A673 (cell line): ENCODE measurements at regions not wholly inside any gene's neighbourhood (a gene's known extent, or its start where the extent isn't known, plus 50 kb on each side); places are given as distances from the start of the nearest gene placed in this dataset.

Experiments used
- BruUV-seq: library from RNA; stranded (reverse); fragments of 400-500 nt; replicated peaks from 2 replicates; lab custom pipeline; 2021; lab: Mats Ljungman, UMichigan
- CTCF ChIA-PET: fragments of 300-600 bp; sonication (Branson Sonifier 250); formaldehyde crosslinking; loops from one replicate; lab custom pipeline; 2022; ENCODE audit warnings: antibody characterized with exemption; lab: Charles Lee
- POLR2A ChIA-PET: fragments of 300-600 bp; sonication (Branson Sonifier 250); formaldehyde crosslinking; loops from one replicate; lab custom pipeline; 2022; ENCODE audit warnings: antibody characterized with exemption; ENCODE audit not compliant: low non-redundant PET; lab: Charles Lee
- DNase-seq: peaks from one replicate; pipeline ENCODE4 v3.0.0-alpha.2; 2015; ENCODE audit warnings: low spot score
- H3K27ac ChIP-seq: fragments of 200-600 bp; sonication (generic); 2 replicates; pipeline ENCODE4 v1.5.1; 2016; ENCODE audit warnings: mixed run types, low read depth, mild to moderate bottlenecking, mixed read lengths, antibody characterized with exemption, low read length; ENCODE audit not compliant: poor library complexity, severe bottlenecking
- H3K27me3 ChIP-seq: fragments of 200-600 bp; sonication (generic); replicated peaks from 2 replicates; pipeline ENCODE4 v1.6.1; 2017; ENCODE audit warnings: mixed run types, low read depth, mild to moderate bottlenecking, mixed read lengths, antibody characterized with exemption, low read length; ENCODE audit not compliant: insufficient read depth, poor library complexity
- H3K36me3 ChIP-seq: fragments of 200-600 bp; sonication (generic); 2 replicates; pipeline ENCODE4 v1.6.1; 2016; ENCODE audit warnings: mixed run types, mild to moderate bottlenecking, mixed read lengths, antibody characterized with exemption, low read length; ENCODE audit not compliant: insufficient read depth, poor library complexity, severe bottlenecking
- H3K4me1 ChIP-seq: fragments of 200-600 bp; sonication (generic); 2 replicates; pipeline ENCODE4 v1.6.1; 2017; ENCODE audit warnings: mixed run types, mild to moderate bottlenecking, mixed read lengths, antibody characterized with exemption, low read length; ENCODE audit not compliant: insufficient read depth, poor library complexity, severe bottlenecking
- H3K4me3 ChIP-seq: fragments of 200-600 bp; sonication (generic); 2 replicates; pipeline ENCODE4 v1.5.1; 2016; ENCODE audit warnings: low read depth, mixed run types, mild to moderate bottlenecking, mixed read lengths, low read length; ENCODE audit not compliant: poor library complexity, severe bottlenecking
- H3K9me3 ChIP-seq: fragments of 200-600 bp; sonication (generic); 2 replicates; pipeline ENCODE4 v1.6.1; 2016; ENCODE audit warnings: mixed run types, low read depth, mild to moderate bottlenecking, mixed read lengths, antibody characterized with exemption, low read length; ENCODE audit not compliant: poor library complexity, severe bottlenecking
- CTCF ChIP-seq: fragments of 300-800, 200-600 bp; sonication (generic); conservative IDR thresholded peaks from 2 replicates; pipeline ENCODE4 v1.5.1; 2017; ENCODE audit warnings: low read depth, mild to moderate bottlenecking, antibody characterized with exemption, low read length, moderate library complexity, mixed read lengths
- EZH2 ChIP-seq: fragments of 200-600 bp; sonication (generic); IDR thresholded peaks from 2 replicates; pipeline ENCODE4 v1.6.1; 2017; ENCODE audit warnings: borderline replicate concordance, low read depth, mild to moderate bottlenecking, mixed read lengths, antibody characterized with exemption, low read length; ENCODE audit not compliant: poor library complexity, severe bottlenecking
- intact Hi-C: fragments of 100-400 bp; cut with micrococcal nuclease; formaldehyde crosslinking; loops from one replicate; pipeline ENCODE4 v1.10.0; 2022; ENCODE audit not compliant: unreplicated experiment

GRCh38 chrX:13208281-13208935 is 111.4 kb downstream of the ATXN3L start:
- Histone ChIP-seq H3K27ac (no peak overlapping the region), H3K36me3 (no peaks in the 10 kb centered on the region), H3K4me3 (no peak overlapping the region), H3K27me3 (no peaks in the 10 kb centered on the region), H3K4me1 (no peaks in the 10 kb centered on the region), H3K9me3 (no peaks in the 10 kb centered on the region)
- intact Hi-C loops: no loop called here
- BruUV-seq: no TSS peak
- no peak for TF ChIP-seq EZH2
- no peak for TF ChIP-seq CTCF
- no peak for DNase-seq
- CTCF ChIA-PET: no interaction called here
- POLR2A ChIA-PET: no interaction called here

- no peaks in the 10 kb centered on the region for H3K27me3 ChIP-seq
- intact Hi-C loops: no loop called here
- DNase-seq: no peak
- no peaks in the 10 kb centered on the region for H3K9me3 ChIP-seq
- no peaks in the 10 kb centered on the region for H3K36me3 ChIP-seq
- no peak overlapping the region for H3K27ac ChIP-seq
- no TSS peak for BruUV-seq
- no peak overlapping the region for H3K4me3 ChIP-seq
- CTCF ChIA-PET: no interaction called here
- TF ChIP-seq EZH2 (no peak), CTCF (no peak)
- POLR2A ChIA-PET: no interaction called here
- H3K4me1 ChIP-seq: no peaks in the 10 kb centered on the region
Observed at GRCh38 chrX:13203271-13203670, 116.6 kb downstream of the ATXN3L start.

GRCh38 chrX:13201605-13202219 is 118.1 kb downstream of the ATXN3L start:
- Histone ChIP-seq H3K4me1 (no peaks in the 10 kb centered on the region), H3K4me3 (no peak overlapping the region), H3K36me3 (no peaks in the 10 kb centered on the region), H3K27ac (no peak overlapping the region), H3K27me3 (no peaks in the 10 kb centered on the region), H3K9me3 (no peaks in the 10 kb centered on the region)
- no peak for DNase-seq
- no TSS peak for BruUV-seq
- CTCF ChIA-PET: no interaction called here
- intact Hi-C loops: no loop called here
- POLR2A ChIA-PET: no interaction called here
- TF ChIP-seq EZH2 (no peak), CTCF (no peak)
